ENCODE measurements at regions not wholly inside any gene's neighbourhood (a gene's known extent, or its start where the extent isn't known, plus 50 kb on each side); places are given as distances from the start of the nearest gene placed in this dataset.

DNA sequence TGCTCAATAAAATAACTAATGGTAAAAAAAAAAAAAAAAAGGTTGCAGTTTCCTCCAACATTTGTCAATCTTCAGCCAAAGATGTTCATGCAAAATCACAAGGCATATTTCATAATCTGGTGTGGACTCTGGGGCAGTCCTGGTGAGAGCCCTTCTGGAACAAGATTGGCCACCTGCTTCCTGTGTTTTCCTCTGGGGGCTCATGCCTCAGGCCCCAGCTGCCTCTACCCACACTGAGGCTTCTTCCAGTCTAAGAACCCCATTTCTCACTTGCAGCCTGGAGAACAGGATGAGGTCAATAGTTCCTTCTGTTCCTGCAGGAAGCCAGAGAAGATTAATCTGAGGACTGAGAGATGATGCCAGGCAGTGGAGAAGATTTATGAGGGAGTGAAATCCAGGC lies 492.6 kb upstream of the BRINP1 start:
- Histone ChIP-seq H3K9ac (ENCODE audit: low read length) (no peak overlapping the region), H3K4me2 (ENCODE audit: low read depth, low read length) (no peak overlapping the region), H3K36me3 (replicated peaks; ENCODE audit: insufficient read depth, low read length) (no peaks in the 10 kb centered on the region), H4K20me1 (ENCODE audit: insufficient read depth, low read length) (no peaks in the 10 kb centered on the region), H3K27me3 (replicated peaks; ENCODE audit: insufficient read depth, low read length) (no peaks in the 10 kb centered on the region), H3K4me3 (ENCODE audit: low read length) (no peak overlapping the region), H3K4me1 (ENCODE audit: low read length) (no peaks in the 10 kb centered on the region), H3K27ac (ENCODE audit: low read length) (no peak overlapping the region), H3K79me2 (ENCODE audit: low read length) (no peaks in the 10 kb centered on the region), H2AFZ (ENCODE audit: low read length) (no peak overlapping the region), H3K9me3 (replicated peaks; ENCODE audit: insufficient read depth, low read length) (no peaks in the 10 kb centered on the region), H3K9me2 (replicated peaks; ENCODE audit: insufficient read depth, low read length) (no peaks in the 10 kb centered on the region), H3F3A (ENCODE audit: insufficient read depth, low read length) (no peaks in the 10 kb centered on the region)
- no peak for DNase-seq
- TF ChIP-seq EZH2phosphoT487 (IDR thresholded peaks at IDR 0.05; ENCODE audit: low read length) (no peak), EZH2 (optimal IDR thresholded peaks at IDR 0.05; ENCODE audit: low read depth, low read length) (no peak)
- TF ChIP-seq, protein P1, sequence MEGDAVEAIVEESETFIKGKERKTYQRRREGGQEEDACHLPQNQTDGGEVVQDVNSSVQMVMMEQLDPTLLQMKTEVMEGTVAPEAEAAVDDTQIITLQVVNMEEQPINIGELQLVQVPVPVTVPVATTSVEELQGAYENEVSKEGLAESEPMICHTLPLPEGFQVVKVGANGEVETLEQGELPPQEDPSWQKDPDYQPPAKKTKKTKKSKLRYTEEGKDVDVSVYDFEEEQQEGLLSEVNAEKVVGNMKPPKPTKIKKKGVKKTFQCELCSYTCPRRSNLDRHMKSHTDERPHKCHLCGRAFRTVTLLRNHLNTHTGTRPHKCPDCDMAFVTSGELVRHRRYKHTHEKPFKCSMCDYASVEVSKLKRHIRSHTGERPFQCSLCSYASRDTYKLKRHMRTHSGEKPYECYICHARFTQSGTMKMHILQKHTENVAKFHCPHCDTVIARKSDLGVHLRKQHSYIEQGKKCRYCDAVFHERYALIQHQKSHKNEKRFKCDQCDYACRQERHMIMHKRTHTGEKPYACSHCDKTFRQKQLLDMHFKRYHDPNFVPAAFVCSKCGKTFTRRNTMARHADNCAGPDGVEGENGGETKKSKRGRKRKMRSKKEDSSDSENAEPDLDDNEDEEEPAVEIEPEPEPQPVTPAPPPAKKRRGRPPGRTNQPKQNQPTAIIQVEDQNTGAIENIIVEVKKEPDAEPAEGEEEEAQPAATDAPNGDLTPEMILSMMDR (IDR thresholded peaks at IDR 0.05; ENCODE audit: low read length): no peak

- Histone ChIP-seq H3K9me2 (replicated peaks; ENCODE audit: insufficient read depth, low read length) (no peaks in the 10 kb centered on the region), H3F3A (ENCODE audit: insufficient read depth, low read length) (no peaks in the 10 kb centered on the region), H2AFZ (ENCODE audit: low read length) (no peak overlapping the region), H3K4me2 (ENCODE audit: low read depth, low read length) (no peak overlapping the region), H3K4me3 (ENCODE audit: low read length) (no peak overlapping the region), H3K27me3 (replicated peaks; ENCODE audit: insufficient read depth, low read length) (no peaks in the 10 kb centered on the region), H3K4me1 (ENCODE audit: low read length) (no peaks in the 10 kb centered on the region), H3K79me2 (ENCODE audit: low read length) (no peaks in the 10 kb centered on the region), H4K20me1 (ENCODE audit: insufficient read depth, low read length) (no peaks in the 10 kb centered on the region), H3K9me3 (replicated peaks; ENCODE audit: insufficient read depth, low read length) (no peaks in the 10 kb centered on the region), H3K36me3 (replicated peaks; ENCODE audit: insufficient read depth, low read length) (no peaks in the 10 kb centered on the region), H3K27ac (ENCODE audit: low read length) (no peak overlapping the region), H3K9ac (ENCODE audit: low read length) (no peak overlapping the region)
- TF ChIP-seq, protein P1 (IDR thresholded peaks at IDR 0.05; ENCODE audit: low read length): no peak
- TF ChIP-seq EZH2 (optimal IDR thresholded peaks at IDR 0.05; ENCODE audit: low read depth, low read length): no peak
- no peak for TF ChIP-seq EZH2phosphoT487 (IDR thresholded peaks at IDR 0.05; ENCODE audit: low read length)
- no peak for DNase-seq
These were observed 489.9 kb upstream of the BRINP1 start for GRCh38 chr9:119859128-119859527.

GRCh38 chr9:119853126-119853525 lies 483.9 kb upstream of the BRINP1 start:
- TF ChIP-seq, protein P1 (IDR thresholded peaks at IDR 0.05; ENCODE audit: low read length): no peak
- TF ChIP-seq EZH2phosphoT487 (IDR thresholded peaks at IDR 0.05; ENCODE audit: low read length) (no peak), EZH2 (optimal IDR thresholded peaks at IDR 0.05; ENCODE audit: low read depth, low read length) (no peak)
- Histone ChIP-seq H3K4me2 (ENCODE audit: low read depth, low read length) (no peak overlapping the region), H3K9me2 (replicated peaks; ENCODE audit: insufficient read depth, low read length) (no peaks in the 10 kb centered on the region), H3F3A (ENCODE audit: insufficient read depth, low read length) (no peaks in the 10 kb centered on the region), H3K27me3 (replicated peaks; ENCODE audit: insufficient read depth, low read length) (no peaks in the 10 kb centered on the region), H4K20me1 (ENCODE audit: insufficient read depth, low read length) (no peaks in the 10 kb centered on the region), H3K79me2 (ENCODE audit: low read length) (no peaks in the 10 kb centered on the region), H3K9me3 (replicated peaks; ENCODE audit: insufficient read depth, low read length) (no peaks in the 10 kb centered on the region), H3K36me3 (replicated peaks; ENCODE audit: insufficient read depth, low read length) (no peaks in the 10 kb centered on the region), H3K4me1 (ENCODE audit: low read length) (no peaks in the 10 kb centered on the region), H3K27ac (ENCODE audit: low read length) (no peak overlapping the region), H2AFZ (ENCODE audit: low read length) (no peak overlapping the region), H3K4me3 (ENCODE audit: low read length) (no peak overlapping the region), H3K9ac (ENCODE audit: low read length) (no peak overlapping the region)
- DNase-seq: no peak

Data from MM.1S (cell line).